ENCODE measurements at regions not wholly inside any gene's neighbourhood (a gene's known extent, or its start where the extent isn't known, plus 50 kb on each side); places are given as distances from the start of the nearest gene placed in this dataset.

DNA sequence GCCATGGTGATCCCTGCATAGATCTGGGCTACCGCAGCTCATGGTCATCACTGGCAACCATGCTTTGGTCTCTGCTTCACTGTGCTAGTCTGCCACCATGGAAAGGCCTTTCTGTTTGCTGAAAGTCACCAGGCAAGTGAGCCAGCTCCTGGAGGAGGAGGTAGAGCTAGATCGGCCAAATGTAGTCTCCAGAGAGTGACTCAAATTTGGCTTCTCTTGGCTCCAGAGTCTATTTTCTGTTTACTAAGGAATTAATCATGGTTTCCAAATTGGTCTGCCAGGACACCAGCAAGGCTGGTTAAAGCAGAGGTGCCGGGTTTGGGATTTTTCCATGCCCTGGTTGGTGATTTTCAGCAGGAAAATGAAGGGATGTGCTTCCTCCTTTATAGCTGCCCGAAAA, 52.7 kb upstream of the IVNS1ABP start:
- TF ChIP-seq GATA3 (IDR thresholded peaks at IDR 0.05; ENCODE audit: borderline replicate concordance) (no peak), FOSL2 (IDR thresholded peaks at IDR 0.05) (no peak), FOSL2 (CRISPR knock-in tag; IDR thresholded peaks at IDR 0.05) (no peak), MAFK (IDR thresholded peaks at IDR 0.05; ENCODE audit: partially characterized antibody) (no peak), RAD21 (conservative IDR thresholded peaks at IDR 0.05 in 1 of 2, IDR thresholded peaks at IDR 0.05 in 1 of 2) (no peak)
- TF ChIP-seq, protein P1, sequence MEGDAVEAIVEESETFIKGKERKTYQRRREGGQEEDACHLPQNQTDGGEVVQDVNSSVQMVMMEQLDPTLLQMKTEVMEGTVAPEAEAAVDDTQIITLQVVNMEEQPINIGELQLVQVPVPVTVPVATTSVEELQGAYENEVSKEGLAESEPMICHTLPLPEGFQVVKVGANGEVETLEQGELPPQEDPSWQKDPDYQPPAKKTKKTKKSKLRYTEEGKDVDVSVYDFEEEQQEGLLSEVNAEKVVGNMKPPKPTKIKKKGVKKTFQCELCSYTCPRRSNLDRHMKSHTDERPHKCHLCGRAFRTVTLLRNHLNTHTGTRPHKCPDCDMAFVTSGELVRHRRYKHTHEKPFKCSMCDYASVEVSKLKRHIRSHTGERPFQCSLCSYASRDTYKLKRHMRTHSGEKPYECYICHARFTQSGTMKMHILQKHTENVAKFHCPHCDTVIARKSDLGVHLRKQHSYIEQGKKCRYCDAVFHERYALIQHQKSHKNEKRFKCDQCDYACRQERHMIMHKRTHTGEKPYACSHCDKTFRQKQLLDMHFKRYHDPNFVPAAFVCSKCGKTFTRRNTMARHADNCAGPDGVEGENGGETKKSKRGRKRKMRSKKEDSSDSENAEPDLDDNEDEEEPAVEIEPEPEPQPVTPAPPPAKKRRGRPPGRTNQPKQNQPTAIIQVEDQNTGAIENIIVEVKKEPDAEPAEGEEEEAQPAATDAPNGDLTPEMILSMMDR (IDR thresholded peaks at IDR 0.05), result no peak
